Memory B cell (primary cell): ENCODE measurements at regions not wholly inside any gene's neighbourhood (a gene's known extent, or its start where the extent isn't known, plus 50 kb on each side); places are given as distances from the start of the nearest gene placed in this dataset.
"Not testable (repeated sequence)": the region's sequence is repeated elsewhere in the genome, so short reads cannot be mapped to it uniquely, and the experiment has no call there.

Experiments
- ATAC-seq: fragments of 150-1000 bp; cut with Tn5 transposase; 2 replicates; pipeline ENCODE4 v1.10.0; 2021; ENCODE audit warnings: low read depth, mild to moderate bottlenecking, moderate library complexity
- DNase-seq, 2 donors: peaks; one replicate each; pipeline ENCODE4 v3.0.0; 2022; ENCODE audit warnings: low spot score in 2 of 2
- H3K27ac Mint-ChIP-seq: one replicate; pipeline ENCODE4 v1.8.0; 2022; ENCODE audit warnings: mild to moderate bottlenecking, moderate library complexity, mixed read lengths
- H3K27me3 Mint-ChIP-seq: one replicate; pipeline ENCODE4 v1.8.0; 2022; ENCODE audit warnings: mixed read lengths
- H3K36me3 Mint-ChIP-seq: one replicate; pipeline ENCODE4 v1.8.0; 2022; ENCODE audit warnings: mild to moderate bottlenecking, mixed read lengths
- H3K4me1 Mint-ChIP-seq: one replicate; pipeline ENCODE4 v1.8.0; 2022; ENCODE audit warnings: mixed read lengths
- H3K4me3 Mint-ChIP-seq: one replicate; pipeline ENCODE4 v1.8.0; 2022; ENCODE audit warnings: mild to moderate bottlenecking, moderate library complexity, mixed read lengths
- H3K9me3 Mint-ChIP-seq: one replicate; pipeline ENCODE4 v1.8.0; 2022; ENCODE audit warnings: mixed read lengths

- Mint-ChIP-seq H3K27ac (no peak overlapping the region), H3K36me3 (no peaks in the 10 kb centered on the region), H3K9me3 (peaks cover 3% of the 10 kb centered on the region), H3K4me3 (no peak overlapping the region), H3K27me3 (no peaks in the 10 kb centered on the region), H3K4me1 (no peaks in the 10 kb centered on the region)
- ATAC-seq (no peak), DNase-seq (no peak)
These were observed 279.2 kb upstream of the TMC3 start for GRCh38 chr15:81653259-81653658.

DNA sequence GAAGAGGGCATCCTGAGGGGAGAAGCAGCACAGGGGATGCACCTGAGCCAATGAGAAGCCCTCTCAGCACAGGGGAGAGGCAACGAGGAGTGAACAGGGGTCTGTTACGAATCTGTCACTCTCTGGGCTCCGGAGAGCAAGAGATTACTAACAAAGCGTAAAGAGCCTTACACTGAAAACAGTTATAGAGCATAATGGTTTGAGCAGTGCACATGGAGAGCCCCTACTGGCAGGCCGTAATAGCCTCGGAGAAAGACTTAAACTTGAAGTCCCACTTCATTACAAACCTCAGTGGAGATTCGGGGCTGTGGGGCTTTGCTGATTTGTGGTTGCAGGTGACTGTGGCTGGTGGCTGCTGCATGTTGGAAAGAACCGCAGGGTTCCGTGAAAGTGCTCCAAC is 271.5 kb upstream of the TMC3 start:
- no peaks in the 10 kb centered on the region for H3K36me3 Mint-ChIP-seq
- ATAC-seq: no peak
- peaks cover 2% of the 10 kb centered on the region for H3K27me3 Mint-ChIP-seq
- peaks cover 1% of the 10 kb centered on the region for H3K9me3 Mint-ChIP-seq
- no peak overlapping the region for H3K4me3 Mint-ChIP-seq
- H3K4me1 Mint-ChIP-seq: no peaks in the 10 kb centered on the region
- no peak overlapping the region for H3K27ac Mint-ChIP-seq
- DNase-seq: no peak

DNA sequence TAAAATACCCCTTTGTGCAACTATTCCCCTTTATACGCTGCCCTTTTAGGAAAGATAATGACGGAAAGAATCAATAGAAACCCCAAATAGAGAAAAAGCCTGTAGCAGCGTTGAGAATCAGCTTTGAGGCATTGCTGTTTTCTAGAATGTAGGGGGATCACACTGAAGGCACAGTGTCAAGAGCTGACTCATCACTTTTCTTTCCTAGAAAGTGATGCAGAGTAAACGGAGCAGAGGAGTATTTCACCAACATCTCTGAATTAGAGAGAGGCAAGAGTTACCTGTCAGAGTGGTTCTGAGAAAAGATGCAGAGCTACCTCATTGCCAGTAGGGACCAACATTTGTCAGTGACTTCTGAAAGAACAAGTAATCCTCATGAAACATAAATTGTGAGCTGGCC is 269.8 kb upstream of the TMC3 start:
- ATAC-seq: no peak
- Mint-ChIP-seq H3K36me3 (no peaks in the 10 kb centered on the region), H3K4me3 (no peak overlapping the region), H3K27me3 (peaks cover 6% of the 10 kb centered on the region), H3K9me3 (peaks cover 5% of the 10 kb centered on the region), H3K27ac (no peak overlapping the region), H3K4me1 (no peaks in the 10 kb centered on the region)
- DNase-seq: no peak

DNA sequence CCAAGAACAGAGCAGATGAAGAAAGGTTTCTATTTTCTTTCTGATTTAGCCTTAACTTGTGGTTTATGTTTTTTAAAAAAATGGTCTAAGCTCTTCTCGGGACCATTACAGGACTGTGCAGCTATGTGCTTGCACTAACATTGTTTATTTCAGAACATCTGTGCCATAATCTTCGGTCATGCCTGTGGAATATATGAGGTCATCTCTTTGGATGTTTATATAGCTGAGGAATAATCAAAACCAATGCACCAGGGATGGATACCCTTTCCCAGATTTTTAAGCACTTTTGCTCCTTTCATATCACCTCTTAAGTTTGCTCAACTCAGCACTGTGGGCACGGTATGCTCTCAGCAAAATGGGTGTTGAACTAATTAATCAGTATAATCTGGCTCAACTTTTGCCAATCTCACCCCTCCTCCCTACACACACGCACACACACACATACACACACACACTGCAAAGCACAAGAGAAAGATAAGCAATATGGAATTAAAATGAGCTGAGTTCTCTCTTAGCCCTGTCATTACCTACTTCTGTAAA is 268.5 kb upstream of the TMC3 start:
- Mint-ChIP-seq H3K4me1 (no peaks in the 10 kb centered on the region), H3K36me3 (no peaks in the 10 kb centered on the region), H3K27me3 (peaks cover 6% of the 10 kb centered on the region), H3K9me3 (peaks cover 5% of the 10 kb centered on the region), H3K27ac (no peak overlapping the region), H3K4me3 (no peak overlapping the region)
- ATAC-seq (no peak), DNase-seq (no peak)

DNA sequence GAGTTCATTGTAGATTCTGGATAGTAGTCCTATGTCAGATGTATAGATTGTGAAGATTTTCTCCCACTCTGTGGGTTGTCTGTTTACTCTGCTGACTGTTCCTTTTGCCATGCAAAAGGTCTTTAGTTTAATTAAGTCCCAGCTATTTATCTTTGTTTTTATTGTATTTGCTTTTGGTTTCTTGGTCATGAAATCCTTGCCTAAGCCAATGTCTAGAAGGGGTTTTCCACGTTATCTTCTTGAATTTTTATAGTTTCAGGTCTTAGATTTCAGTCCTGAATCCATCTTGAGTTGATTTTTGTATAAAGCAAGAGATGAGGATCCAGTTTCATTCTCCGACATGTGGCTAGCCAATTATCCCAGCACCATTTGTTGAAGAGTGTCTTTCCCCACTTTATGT is 262.1 kb upstream of the TMC3 start:
- not testable (repeated sequence) for ATAC-seq, H3K9me3 Mint-ChIP-seq, H3K4me3 Mint-ChIP-seq, H3K4me1 Mint-ChIP-seq, H3K36me3 Mint-ChIP-seq, DNase-seq, H3K27me3 Mint-ChIP-seq, H3K27ac Mint-ChIP-seq

- peaks cover under 1% of the 10 kb centered on the region for H3K27me3 Mint-ChIP-seq
- no peaks in the 10 kb centered on the region for H3K9me3 Mint-ChIP-seq
- DNase-seq (no peak), ATAC-seq (no peak)
- H3K36me3 Mint-ChIP-seq: no peaks in the 10 kb centered on the region
- no peak overlapping the region for H3K4me3 Mint-ChIP-seq
- no peak overlapping the region for H3K27ac Mint-ChIP-seq
- no peaks in the 10 kb centered on the region for H3K4me1 Mint-ChIP-seq
These were observed 259.9 kb upstream of the TMC3 start for GRCh38 chr15:81633889-81634288.

DNA sequence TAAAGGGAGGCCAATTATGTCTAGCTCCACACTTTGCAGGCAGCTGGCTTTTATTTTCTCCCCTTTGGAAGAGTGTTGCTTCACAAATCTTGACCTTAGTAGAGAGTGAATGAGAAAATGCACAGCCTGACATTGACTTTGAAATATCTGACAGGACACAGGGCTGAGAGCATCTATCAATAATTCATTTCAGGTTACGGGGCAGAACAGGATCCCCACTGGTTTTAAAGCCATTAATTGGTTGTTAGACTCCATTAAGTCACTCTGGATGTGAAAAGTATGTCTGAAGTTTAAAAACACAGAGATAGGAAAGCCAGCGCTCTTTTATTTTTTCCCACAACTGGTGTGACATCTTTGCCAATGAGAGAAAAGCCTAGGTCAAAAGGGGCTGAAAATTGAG is 251.9 kb upstream of the TMC3 start:
- ATAC-seq (no peak), DNase-seq (no peak)
- H3K9me3 Mint-ChIP-seq: peaks cover 2% of the 10 kb centered on the region
- H3K36me3 Mint-ChIP-seq: no peaks in the 10 kb centered on the region
- H3K4me3 Mint-ChIP-seq: no peak overlapping the region
- H3K4me1 Mint-ChIP-seq: no peaks in the 10 kb centered on the region
- no peak overlapping the region for H3K27ac Mint-ChIP-seq
- peaks cover 3% of the 10 kb centered on the region for H3K27me3 Mint-ChIP-seq

GRCh38 chr15:81619002-81619401 is 245.0 kb upstream of the TMC3 start:
- Mint-ChIP-seq H3K27me3 (peaks cover 4% of the 10 kb centered on the region), H3K4me3 (no peak overlapping the region), H3K36me3 (no peaks in the 10 kb centered on the region), H3K9me3 (no peaks in the 10 kb centered on the region), H3K27ac (no peak overlapping the region), H3K4me1 (no peaks in the 10 kb centered on the region)
- no peak for ATAC-seq
- no peak for DNase-seq

GRCh38 chr15:81612631-81613030 is 238.6 kb upstream of the TMC3 start:
- ATAC-seq (no peak), DNase-seq (no peak)
- Mint-ChIP-seq H3K4me3 (no peak overlapping the region), H3K36me3 (no peaks in the 10 kb centered on the region), H3K27me3 (peaks cover 3% of the 10 kb centered on the region), H3K4me1 (no peaks in the 10 kb centered on the region), H3K9me3 (no peaks in the 10 kb centered on the region), H3K27ac (no peak overlapping the region)

DNA sequence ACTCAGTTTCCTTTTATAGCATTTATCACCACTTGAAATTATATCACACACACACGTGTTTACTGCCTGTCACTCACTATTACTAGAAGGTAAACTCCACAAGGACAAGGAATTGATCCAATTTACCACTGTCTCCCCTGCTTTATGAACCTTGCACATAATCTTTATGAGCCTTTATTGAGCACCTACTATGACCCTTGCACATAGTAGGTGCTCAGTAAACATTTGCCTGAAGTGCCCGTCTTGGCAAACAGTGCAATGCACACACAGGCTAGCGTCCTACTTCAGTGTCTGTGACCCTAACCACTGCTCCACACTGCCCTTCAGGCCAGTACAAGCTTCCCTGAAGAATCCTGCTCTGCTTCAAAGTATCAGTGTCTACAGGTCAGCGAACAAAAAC is 237.7 kb upstream of the TMC3 start:
- H3K9me3 Mint-ChIP-seq: no peaks in the 10 kb centered on the region
- no peak for DNase-seq
- no peak overlapping the region for H3K4me3 Mint-ChIP-seq
- ATAC-seq: no peak
- H3K27me3 Mint-ChIP-seq: peaks cover 3% of the 10 kb centered on the region
- no peaks in the 10 kb centered on the region for H3K36me3 Mint-ChIP-seq
- no peak overlapping the region for H3K27ac Mint-ChIP-seq
- H3K4me1 Mint-ChIP-seq: no peaks in the 10 kb centered on the region

DNA sequence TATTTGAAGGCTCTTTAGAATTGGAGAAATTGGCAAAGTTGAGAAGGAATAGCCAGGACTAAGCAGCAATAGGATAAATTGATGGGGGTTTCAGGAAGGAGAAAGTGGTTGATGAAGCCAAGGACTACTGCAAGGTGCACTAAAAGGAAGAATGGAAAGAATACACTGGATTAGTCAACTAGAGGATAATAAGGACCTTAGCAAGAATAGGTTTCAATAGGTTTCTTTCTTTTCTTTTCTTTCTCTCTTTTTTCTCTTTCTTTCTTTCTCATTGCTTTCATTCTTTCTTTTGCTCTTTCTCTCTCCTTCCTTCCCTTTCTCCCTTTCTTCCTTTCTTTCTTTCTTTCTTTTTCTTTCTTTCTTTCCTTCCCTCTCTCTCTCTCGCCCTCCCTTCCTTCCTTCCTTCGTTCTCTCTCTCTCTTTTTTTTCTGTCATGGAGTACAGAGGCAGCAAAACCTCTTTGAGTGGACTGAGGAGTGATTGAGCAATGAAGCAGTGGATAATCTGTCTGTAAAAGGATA is 234.4 kb upstream of the TMC3 start:
- Mint-ChIP-seq H3K36me3 (no peaks in the 10 kb centered on the region), H3K4me1 (no peaks in the 10 kb centered on the region), H3K9me3 (no peaks in the 10 kb centered on the region), H3K4me3 (no peak overlapping the region), H3K27me3 (peaks cover 4% of the 10 kb centered on the region), H3K27ac (no peak overlapping the region)
- ATAC-seq: no peak
- no peak for DNase-seq

- Mint-ChIP-seq H3K4me1 (no peaks in the 10 kb centered on the region), H3K27me3 (peaks cover 4% of the 10 kb centered on the region), H3K4me3 (no peak overlapping the region), H3K9me3 (peaks cover 12% of the 10 kb centered on the region), H3K27ac (no peak overlapping the region), H3K36me3 (peaks cover 2% of the 10 kb centered on the region)
- DNase-seq: no peak
- no peak for ATAC-seq
These were observed 230.7 kb upstream of the TMC3 start for GRCh38 chr15:81604713-81605112.

DNA sequence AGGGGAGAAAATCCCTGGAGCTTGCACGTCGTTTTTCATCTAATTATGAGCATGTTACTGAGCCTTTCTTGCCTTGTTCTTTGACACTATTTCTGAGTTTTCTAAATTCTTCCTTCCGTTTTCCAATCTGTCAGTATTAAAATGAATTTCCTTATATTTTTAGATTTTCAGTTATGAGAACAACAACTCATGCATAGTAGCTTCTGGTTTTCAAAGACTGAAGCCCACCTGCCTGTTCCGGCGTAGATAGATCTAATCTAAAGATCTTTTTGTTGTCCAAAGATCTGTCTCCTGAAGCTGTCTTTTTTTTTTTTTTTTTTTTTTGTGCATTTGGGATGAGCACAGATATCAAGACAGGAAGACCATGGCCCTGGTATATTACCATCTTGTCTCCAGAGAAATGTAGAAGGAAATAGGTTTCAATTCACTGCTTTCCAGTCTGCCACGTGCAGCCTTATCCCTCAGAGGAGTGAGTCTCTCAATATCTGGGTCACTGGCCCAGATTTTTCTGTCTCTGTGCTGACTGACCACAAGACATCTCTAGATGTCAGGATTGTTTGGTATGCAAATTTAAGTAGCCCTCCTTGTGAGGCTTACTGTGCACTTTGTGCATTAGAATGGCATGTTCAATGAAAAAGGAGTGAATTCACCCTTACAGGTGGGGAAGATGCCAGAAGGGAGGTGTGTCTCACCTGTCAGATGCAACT is 222.3 kb upstream of the TMC3 start:
- Mint-ChIP-seq H3K4me3 (peak overlapping the region; percentile 24), H3K9me3 (peaks cover 15% of the 10 kb centered on the region), H3K27me3 (peaks cover 3% of the 10 kb centered on the region), H3K36me3 (peaks cover 3% of the 10 kb centered on the region), H3K4me1 (peaks cover 9% of the 10 kb centered on the region), H3K27ac (no peak overlapping the region)
- ATAC-seq (no peak), DNase-seq (no peak)

- H3K4me1 Mint-ChIP-seq: peaks cover 9% of the 10 kb centered on the region
- peaks cover 3% of the 10 kb centered on the region for H3K27me3 Mint-ChIP-seq
- DNase-seq: no peak
- H3K27ac Mint-ChIP-seq: no peak overlapping the region
- peaks cover 14% of the 10 kb centered on the region for H3K9me3 Mint-ChIP-seq
- peaks cover 3% of the 10 kb centered on the region for H3K36me3 Mint-ChIP-seq
- peak overlapping the region; percentile 24 for H3K4me3 Mint-ChIP-seq
- no peak for ATAC-seq
These were observed 221.7 kb upstream of the TMC3 start for GRCh38 chr15:81595752-81596151.

GRCh38 chr15:81589671-81590070 is 215.7 kb upstream of the TMC3 start:
- DNase-seq: no peak
- Mint-ChIP-seq H3K4me1 (no peaks in the 10 kb centered on the region), H3K27me3 (no peaks in the 10 kb centered on the region), H3K27ac (no peak overlapping the region), H3K9me3 (peaks cover 6% of the 10 kb centered on the region), H3K4me3 (no peak overlapping the region), H3K36me3 (no peaks in the 10 kb centered on the region)
- ATAC-seq: no peak
